Calu3 (cell line): ENCODE measurements at regions not wholly inside any gene's neighbourhood (a gene's known extent, or its start where the extent isn't known, plus 50 kb on each side); places are given as distances from the start of the nearest gene placed in this dataset.
"Not testable (repeated sequence)": the region's sequence is repeated elsewhere in the genome, so short reads cannot be mapped to it uniquely, and the experiment has no call there.

ENCODE experiments used
- BruUV-seq: library from RNA; stranded (reverse); fragments of 400-500 nt; replicated peaks from 2 replicates; lab custom pipeline; 2021; lab: Mats Ljungman, UMichigan
- CTCF ChIA-PET: fragments of 300-600 bp; sonication (Branson Sonifier 250); formaldehyde crosslinking; loops from one replicate; lab custom pipeline; 2022; ENCODE audit warnings: antibody characterized with exemption; lab: Charles Lee
- DNase-seq: peaks from one replicate; pipeline ENCODE4 v3.0.0; 2022
- H3K27ac Mint-ChIP-seq: one replicate; pipeline ENCODE4 v1.8.0; 2022; ENCODE audit warnings: mixed read lengths; ENCODE audit not compliant: unreplicated experiment
- H3K27me3 Mint-ChIP-seq: one replicate; pipeline ENCODE4 v1.8.0; 2022; ENCODE audit warnings: mixed read lengths; ENCODE audit not compliant: unreplicated experiment
- H3K36me3 Mint-ChIP-seq: one replicate; pipeline ENCODE4 v1.8.0; 2022; ENCODE audit warnings: mild to moderate bottlenecking, moderate library complexity, mixed read lengths; ENCODE audit not compliant: insufficient read depth, unreplicated experiment
- H3K4me1 Mint-ChIP-seq: one replicate; pipeline ENCODE4 v1.8.0; 2022; ENCODE audit warnings: mild to moderate bottlenecking, low read depth, mixed read lengths; ENCODE audit not compliant: unreplicated experiment
- H3K4me3 Mint-ChIP-seq: one replicate; pipeline ENCODE4 v1.8.0; 2022; ENCODE audit warnings: mild to moderate bottlenecking, low read depth, moderate library complexity, mixed read lengths; ENCODE audit not compliant: unreplicated experiment
- H3K9me3 Mint-ChIP-seq: one replicate; pipeline ENCODE4 v1.8.0; 2022; ENCODE audit warnings: low read depth, mixed read lengths; ENCODE audit not compliant: unreplicated experiment
- CTCF ChIP-seq: fragments of 200-600 bp; IDR thresholded peaks from one replicate; pipeline ENCODE4 v1.8.0; 2022; ENCODE audit warnings: antibody characterized with exemption; ENCODE audit not compliant: unreplicated experiment
- intact Hi-C: fragments of 100-400 bp; cut with micrococcal nuclease; formaldehyde crosslinking; loops from one replicate; pipeline ENCODE4 v1.10.0; 2022; ENCODE audit not compliant: unreplicated experiment

GRCh38 chr13:31556376-31556775, 182.9 kb upstream of the RXFP2 start:
- TF ChIP-seq CTCF: no peak
- no peak overlapping the region for H3K4me3 Mint-ChIP-seq
- H3K27ac Mint-ChIP-seq: no peak overlapping the region
- H3K4me1 Mint-ChIP-seq: no peaks in the 10 kb centered on the region
- intact Hi-C loops: no loop called here
- H3K9me3 Mint-ChIP-seq: no peaks in the 10 kb centered on the region
- CTCF ChIA-PET: no interaction called here
- no TSS peak for BruUV-seq
- H3K27me3 Mint-ChIP-seq: no peaks in the 10 kb centered on the region
- no peaks in the 10 kb centered on the region for H3K36me3 Mint-ChIP-seq
- DNase-seq: no peak

- H3K4me3 Mint-ChIP-seq, H3K27me3 Mint-ChIP-seq, CTCF ChIA-PET, intact Hi-C loops, H3K9me3 Mint-ChIP-seq, DNase-seq, H3K27ac Mint-ChIP-seq, BruUV-seq, H3K36me3 Mint-ChIP-seq: not testable (repeated sequence)
- peaks cover 18% of the 10 kb centered on the region for H3K4me1 Mint-ChIP-seq
Measured at GRCh38 chr13:31584221-31584620, 155.1 kb upstream of the RXFP2 start.

- CTCF ChIA-PET: no interaction called here
- H3K9me3 Mint-ChIP-seq: peaks cover 5% of the 10 kb centered on the region
- H3K27ac Mint-ChIP-seq: peak overlapping the region; percentile 61
- TF ChIP-seq CTCF: no peak
- intact Hi-C loops: loop anchor here (5.0 kb wide), 1 partner anchor 40 kb away; no protein-coding TSS in a partner anchor
- peaks cover 18% of the 10 kb centered on the region for H3K4me1 Mint-ChIP-seq
- no peaks in the 10 kb centered on the region for H3K36me3 Mint-ChIP-seq
- DNase-seq: no peak
- no TSS peak for BruUV-seq
- H3K27me3 Mint-ChIP-seq: no peaks in the 10 kb centered on the region
- no peak overlapping the region for H3K4me3 Mint-ChIP-seq
Measured at GRCh38 chr13:31587698-31588266, 151.5 kb upstream of the RXFP2 start.

- CTCF ChIA-PET: no interaction called here
- DNase-seq: peak; percentile 35
- BruUV-seq: no TSS peak
- no peak overlapping the region for H3K4me3 Mint-ChIP-seq
- intact Hi-C loops: loop anchor here (5.0 kb wide), 1 partner anchor 41 kb away; no protein-coding TSS in a partner anchor
- peaks cover 18% of the 10 kb centered on the region for H3K4me1 Mint-ChIP-seq
- peak overlapping the region; percentile 61 for H3K27ac Mint-ChIP-seq
- H3K27me3 Mint-ChIP-seq: no peaks in the 10 kb centered on the region
- no peaks in the 10 kb centered on the region for H3K36me3 Mint-ChIP-seq
- TF ChIP-seq CTCF: no peak
- H3K9me3 Mint-ChIP-seq: peaks cover 3% of the 10 kb centered on the region
Measured at GRCh38 chr13:31588316-31588715, 151.0 kb upstream of the RXFP2 start.

- Mint-ChIP-seq H3K36me3 (no peaks in the 10 kb centered on the region), H3K9me3 (peaks cover 8% of the 10 kb centered on the region), H3K27me3 (no peaks in the 10 kb centered on the region), H3K27ac (no peak overlapping the region), H3K4me3 (no peak overlapping the region), H3K4me1 (peaks cover 18% of the 10 kb centered on the region)
- CTCF ChIA-PET: no interaction called here
- no peak for TF ChIP-seq CTCF
- no peak for DNase-seq
- intact Hi-C loops: loop anchor here (5.0 kb wide), 1 partner anchor 42 kb away; no protein-coding TSS in a partner anchor
- BruUV-seq: no TSS peak
Measured at GRCh38 chr13:31588893-31589292, 150.4 kb upstream of the RXFP2 start.
